ELF-1 (cell line): ENCODE measurements at regions not wholly inside any gene's neighbourhood (a gene's known extent, or its start where the extent isn't known, plus 50 kb on each side); places are given as distances from the start of the nearest gene placed in this dataset.

ENCODE experiments used
- DNase-seq: peaks from one replicate; pipeline ENCODE4 v3.0.0-alpha.2; 2016; ENCODE audit warnings: low read depth, low spot score

DNA sequence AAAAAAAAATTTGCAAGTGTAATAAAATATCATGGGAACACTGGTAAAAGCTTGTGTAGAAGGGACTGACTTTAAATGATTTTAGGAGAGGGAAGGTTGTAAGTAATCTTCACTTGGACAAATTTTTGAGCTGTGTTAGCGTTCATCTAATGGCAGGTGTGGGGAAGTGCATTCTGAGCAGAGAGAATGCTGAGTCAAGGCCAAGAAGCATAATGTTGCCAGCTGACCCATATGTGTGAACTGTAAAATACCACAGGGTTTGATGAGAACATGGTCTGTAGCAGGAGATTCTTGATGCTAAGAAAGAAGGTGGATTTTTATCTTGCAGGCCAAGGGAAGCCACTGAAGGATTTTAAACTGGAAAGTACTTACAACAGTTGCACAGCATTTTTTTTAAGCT lies 98.2 kb upstream of the ZNF32 start:
- DNase-seq: no peak

DNA sequence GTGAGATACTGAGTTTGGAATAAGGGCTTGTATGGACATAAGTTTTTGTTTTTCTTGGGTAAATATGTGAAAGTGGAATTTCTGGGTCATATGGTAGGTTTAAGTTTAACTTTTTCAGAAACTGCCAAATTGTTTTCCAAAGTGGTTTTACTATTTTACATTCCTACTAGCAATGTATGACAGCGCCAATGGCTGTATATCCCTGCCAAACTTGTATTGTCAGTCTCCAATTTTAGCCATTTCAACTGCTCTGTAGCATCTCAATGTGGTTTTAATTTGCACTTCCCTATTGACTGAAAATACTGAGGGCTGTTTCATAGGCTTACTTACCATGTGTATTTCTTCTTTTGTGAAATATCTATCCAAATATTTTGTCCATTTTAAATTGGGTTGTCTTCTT lies 90.5 kb upstream of the ZNF32 start:
- no peak for DNase-seq

GRCh38 chr10:43737003-43737402 lies 88.3 kb upstream of the ZNF32 start:
- no peak for DNase-seq

DNA sequence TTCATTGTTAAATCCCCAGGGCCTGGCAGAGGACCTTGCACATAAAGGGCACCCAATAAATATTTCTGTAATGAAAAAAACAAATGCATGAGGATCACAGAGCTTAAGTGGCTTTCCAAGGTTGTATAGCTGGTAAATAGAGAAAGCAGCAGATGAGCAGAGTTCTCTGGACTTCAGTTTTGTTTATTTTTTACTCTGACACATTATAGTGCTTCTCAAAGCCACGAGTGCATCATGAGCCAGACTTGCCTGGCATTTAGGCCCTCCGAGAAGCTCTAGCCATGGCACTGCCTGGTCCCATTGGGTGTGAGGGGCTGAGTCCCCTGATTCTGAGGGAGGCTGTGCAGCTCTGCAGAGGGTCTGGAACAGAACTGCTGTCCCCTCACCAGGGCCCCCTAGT lies 87.2 kb upstream of the ZNF32 start:
- DNase-seq: no peak

GRCh38 chr10:43734716-43735115 lies 86.0 kb upstream of the ZNF32 start:
- no peak for DNase-seq

DNA sequence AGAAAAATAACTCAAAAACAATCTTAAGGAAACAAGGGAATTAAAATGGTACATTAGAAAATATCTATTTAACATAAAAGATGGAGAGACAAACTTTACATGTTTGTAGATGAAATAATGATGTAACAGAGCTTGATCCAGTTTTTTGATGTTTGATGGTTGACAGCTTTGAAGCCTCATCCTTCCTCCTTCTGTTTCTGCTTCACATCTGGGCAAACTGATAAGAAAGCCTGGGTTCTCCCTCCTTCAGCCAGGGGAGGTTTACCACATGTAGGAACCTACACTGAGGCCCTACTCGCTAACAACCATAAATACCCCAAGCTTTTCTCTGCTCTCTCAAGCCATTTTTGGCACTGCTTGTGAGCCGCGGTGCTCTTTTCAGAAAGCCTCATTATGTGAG lies 82.8 kb upstream of the ZNF32 start:
- DNase-seq: no peak

- peak; percentile 14 for DNase-seq
These were observed 79.7 kb upstream of the ZNF32 start for GRCh38 chr10:43728425-43728824.

DNA sequence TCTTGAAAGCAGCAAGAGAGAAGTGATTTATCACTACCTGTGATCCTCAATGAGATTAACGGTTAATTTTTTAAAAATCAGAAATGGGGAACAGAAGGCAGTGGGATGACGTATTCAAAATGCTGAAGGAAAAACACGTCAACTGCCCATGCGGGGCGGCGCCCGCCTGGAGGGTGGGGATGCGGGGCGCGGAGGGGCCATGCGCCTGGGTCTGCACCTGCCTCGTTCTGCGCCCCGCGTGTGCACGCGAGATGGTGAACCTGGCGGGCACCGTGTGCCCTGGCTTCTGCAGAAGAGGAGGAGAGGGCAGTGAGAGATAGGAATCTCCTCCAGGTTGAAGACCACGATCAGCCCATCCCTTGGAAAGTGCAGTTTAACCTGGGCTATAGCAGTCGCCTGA lies 79.3 kb upstream of the ZNF32 start:
- no peak for DNase-seq

GRCh38 chr10:43715334-43715733 lies 66.7 kb upstream of the ZNF32 start:
- no peak for DNase-seq

- no peak for DNase-seq
These were observed 64.3 kb upstream of the ZNF32 start for GRCh38 chr10:43712821-43713584.

GRCh38 chr10:43710772-43711471 lies 62.2 kb upstream of the ZNF32 start:
- no peak for DNase-seq

- DNase-seq: no peak
These were observed 59.6 kb upstream of the ZNF32 start for GRCh38 chr10:43708262-43708661.

DNA sequence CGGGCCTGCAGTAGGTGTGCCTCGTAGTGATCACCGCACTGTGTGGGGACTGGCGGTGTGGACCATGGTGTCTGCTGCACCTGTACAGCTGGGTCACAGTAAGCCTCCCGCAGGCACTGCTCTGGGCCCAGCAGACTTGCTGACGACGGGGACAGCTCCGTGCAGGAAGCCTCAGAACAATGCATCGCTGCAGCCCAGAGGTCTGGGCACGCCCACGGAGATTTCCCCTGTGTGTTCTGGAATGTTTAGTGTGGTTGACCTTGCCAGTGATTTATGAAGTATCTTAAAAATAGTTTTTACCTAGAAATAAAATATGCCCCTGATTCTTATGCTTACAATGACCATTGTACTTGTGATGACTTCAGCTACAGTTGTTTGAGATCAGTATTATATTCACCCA lies 59.1 kb upstream of the ZNF32 start:
- peak; percentile 44 for DNase-seq

GRCh38 chr10:43706166-43706565 lies 57.5 kb upstream of the ZNF32 start:
- DNase-seq: no peak

DNA sequence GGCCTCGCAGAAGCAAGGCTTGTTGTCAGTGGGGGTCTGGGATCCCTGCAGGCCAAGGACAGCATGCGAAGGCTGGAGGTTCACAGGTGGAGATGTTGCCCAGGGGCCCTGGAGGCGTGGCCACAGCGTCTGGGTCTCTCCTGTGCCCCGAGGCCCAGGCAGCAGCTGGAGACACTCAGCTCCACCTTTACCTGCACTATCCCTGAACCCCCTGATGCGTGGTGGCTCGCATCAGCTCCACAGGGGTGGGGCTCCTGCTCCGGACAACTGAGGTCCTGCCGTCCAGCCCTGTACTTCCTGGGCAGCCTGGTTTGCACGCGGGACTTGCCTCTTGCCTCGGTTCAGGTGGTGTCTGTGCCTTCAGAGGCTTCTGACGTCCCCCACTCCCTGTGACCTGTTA lies 54.6 kb upstream of the ZNF32 start:
- peak; percentile 18 for DNase-seq

- no peak for DNase-seq
These were observed 54.2 kb upstream of the ZNF32 start for GRCh38 chr10:43702936-43703281.

- DNase-seq: no peak
These were observed 53.7 kb upstream of the ZNF32 start for GRCh38 chr10:43702213-43702935.

DNA sequence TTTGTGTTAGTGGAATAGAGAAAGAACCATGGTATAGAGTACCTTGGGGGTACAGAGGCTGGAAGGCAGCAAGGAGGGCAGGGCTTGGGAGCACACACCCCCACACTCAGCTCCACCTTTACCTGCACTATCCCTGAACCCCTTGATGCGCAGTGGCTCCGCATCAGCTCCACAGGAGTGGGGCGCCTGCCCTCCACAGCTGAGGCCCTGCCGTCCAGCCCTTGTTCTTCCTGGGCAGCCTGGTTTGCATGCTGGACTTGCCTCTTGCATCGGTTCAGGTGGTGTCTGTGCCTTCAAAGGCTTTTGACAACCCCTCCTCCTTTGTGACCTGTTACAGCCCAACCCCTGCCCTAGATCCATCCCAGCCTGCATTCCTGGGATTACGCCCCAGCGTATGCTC lies 52.6 kb upstream of the ZNF32 start:
- DNase-seq: no peak

DNA sequence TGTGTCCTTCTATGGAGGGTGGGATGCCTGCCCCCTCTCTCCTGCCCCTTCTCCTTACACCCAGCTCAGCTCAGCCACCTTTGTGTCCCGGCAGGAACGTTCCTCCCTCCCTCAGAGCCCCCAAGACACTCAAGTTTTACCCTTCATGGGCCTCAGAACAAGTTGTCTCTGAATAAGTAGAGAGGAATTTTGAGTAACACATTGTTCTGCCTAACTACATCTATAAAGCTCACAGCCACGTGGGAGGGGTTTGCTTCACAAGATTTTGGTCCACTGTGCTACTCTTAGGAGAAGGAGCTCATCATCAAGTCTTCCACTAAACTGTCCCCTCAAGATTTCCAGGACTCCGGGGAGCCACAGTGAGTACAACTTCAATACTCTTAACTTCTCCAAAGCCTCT lies 51.6 kb upstream of the ZNF32 start:
- no peak for DNase-seq

DNA sequence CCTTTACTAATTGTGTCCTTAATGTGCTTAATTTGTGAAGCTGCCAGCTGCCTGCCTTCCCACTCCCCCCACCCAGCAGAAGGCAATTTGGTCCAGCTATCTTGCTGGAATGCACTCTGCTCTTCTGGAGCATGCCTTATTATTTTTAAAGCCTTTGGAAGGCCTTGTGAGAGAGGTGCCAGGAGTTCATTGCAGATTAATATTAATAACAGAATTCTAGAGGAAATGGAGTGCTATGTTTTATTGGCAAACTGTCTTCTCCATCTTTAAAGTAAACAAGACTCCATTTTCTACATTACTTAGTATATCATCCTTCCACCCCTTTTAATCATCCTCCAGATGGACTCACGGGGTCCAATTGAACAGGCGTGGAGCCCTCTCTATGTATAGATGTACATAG lies 50.8 kb upstream of the ZNF32 start:
- DNase-seq: no peak
